Uterus (tissue), 2 donors: ENCODE measurements at regions not wholly inside any gene's neighbourhood (a gene's known extent, or its start where the extent isn't known, plus 50 kb on each side); places are given as distances from the start of the nearest gene placed in this dataset.

Experiments
- CTCF ChIP-seq, 4 experiments: fragments of 200-600 bp in 2 of 4; fragments of 450-650 bp in 2 of 4; sonication (generic) in 2 of 4; IDR thresholded peaks; one replicate each; pipeline ENCODE4 v1.5.1; 2016 to 2019; ENCODE audit warnings: antibody characterized with exemption in 4 of 4, mild to moderate bottlenecking in 2 of 4, moderate library complexity in 1 of 4
- POLR2A ChIP-seq, 2 donors: fragments of 450-650 bp; IDR thresholded peaks; one replicate each; pipeline ENCODE4 v1.6.1; 2016; ENCODE audit warnings: antibody characterized with exemption in 2 of 2, mild to moderate bottlenecking in 1 of 2, moderate library complexity in 1 of 2

- no peak for TF ChIP-seq CTCF (IDR thresholded peaks at IDR 0.05)
- no peak for TF ChIP-seq POLR2A (IDR thresholded peaks at IDR 0.05)
These were observed 290.0 kb upstream of the DIAPH2 start for GRCh38 chrX:96394598-96394997.
